ENCODE measurements at regions not wholly inside any gene's neighbourhood (a gene's known extent, or its start where the extent isn't known, plus 50 kb on each side); places are given as distances from the start of the nearest gene placed in this dataset.

DNA sequence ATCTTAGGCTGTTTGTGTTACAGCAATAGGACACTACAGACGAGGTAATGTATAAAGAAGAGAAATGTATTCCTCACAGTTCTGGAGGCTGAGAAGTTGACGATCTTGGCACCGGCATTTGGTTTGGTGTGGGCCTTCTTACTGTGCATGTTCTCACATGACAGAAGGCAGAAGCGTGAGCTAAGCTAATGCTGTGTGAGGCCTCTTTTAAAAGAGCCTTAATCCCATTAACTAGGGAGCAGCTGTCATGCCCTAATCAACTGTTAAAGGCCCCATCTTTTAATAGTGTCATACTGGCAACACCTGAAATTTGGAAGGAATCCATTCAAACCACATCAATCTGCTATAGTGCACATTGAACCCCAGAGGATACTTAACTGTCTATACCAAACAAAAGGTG is 992.9 kb downstream of the GALC start:
- DNase-seq (ENCODE audit: low read depth in 2 of 2), result no peak

DNA sequence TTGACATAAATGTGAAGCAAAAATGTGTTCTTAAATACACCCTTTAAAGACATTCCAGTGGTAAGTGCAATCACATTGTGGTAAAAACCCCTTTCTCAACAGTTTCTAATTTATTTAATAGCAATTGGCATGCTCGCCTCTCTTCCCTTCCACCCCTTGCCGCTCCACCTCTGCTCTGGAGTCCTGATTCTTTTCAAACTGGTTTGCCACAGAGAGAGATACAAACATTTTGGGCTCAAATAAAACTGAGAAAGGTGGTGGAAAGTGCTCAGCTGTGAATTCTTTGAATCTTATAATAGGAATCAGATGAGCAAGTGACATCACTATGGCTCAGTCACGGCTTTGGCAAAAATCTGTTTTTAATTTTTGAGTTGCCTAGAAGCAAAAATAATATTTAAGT is 993.9 kb downstream of the GALC start:
- DNase-seq (ENCODE audit: low read depth in 2 of 2), result no peak

- no peak for DNase-seq (ENCODE audit: low read depth in 2 of 2)
Observed at GRCh38 chr14:86997271-86997670, 995.7 kb downstream of the GALC start.

DNA sequence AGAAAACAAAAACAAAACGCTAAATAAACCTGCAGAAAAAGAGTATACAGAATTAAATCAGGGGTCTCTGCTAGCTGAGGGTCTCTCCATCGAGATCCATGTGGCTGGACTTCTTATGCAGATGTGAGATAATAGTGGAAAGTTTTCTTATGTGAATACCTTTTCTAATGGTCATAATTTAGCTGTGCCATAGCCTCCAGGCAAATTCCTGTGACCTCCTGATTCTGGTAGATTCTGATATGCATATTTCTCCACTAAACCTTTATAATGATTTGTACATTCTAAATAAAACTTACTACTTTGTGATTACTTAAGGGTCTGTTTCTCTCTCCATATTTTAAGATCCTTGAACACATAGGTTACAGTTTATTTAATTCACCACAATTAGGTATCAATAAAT is 1002.6 kb downstream of the GALC start:
- no peak for DNase-seq (ENCODE audit: low read depth in 2 of 2)

DNA sequence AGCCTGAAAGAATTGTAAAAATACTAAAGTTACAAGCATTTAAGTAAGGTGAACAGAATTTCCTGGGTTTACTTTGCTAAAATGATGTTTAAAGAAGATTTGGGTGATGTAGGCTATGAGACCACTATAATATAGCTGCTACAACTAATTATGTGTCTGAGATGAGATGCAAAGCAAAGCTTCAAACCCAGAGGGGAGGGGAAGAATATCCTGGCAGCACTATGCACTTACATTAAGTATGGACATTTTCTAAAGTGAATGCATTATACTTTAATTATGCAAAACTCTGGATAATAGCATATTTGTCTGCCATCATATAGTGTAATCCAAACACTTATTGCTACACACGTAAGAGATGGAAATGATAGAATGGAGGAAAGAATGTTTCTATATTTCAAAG is 1003.7 kb downstream of the GALC start:
- DNase-seq (ENCODE audit: low read depth in 2 of 2), result no peak

DNA sequence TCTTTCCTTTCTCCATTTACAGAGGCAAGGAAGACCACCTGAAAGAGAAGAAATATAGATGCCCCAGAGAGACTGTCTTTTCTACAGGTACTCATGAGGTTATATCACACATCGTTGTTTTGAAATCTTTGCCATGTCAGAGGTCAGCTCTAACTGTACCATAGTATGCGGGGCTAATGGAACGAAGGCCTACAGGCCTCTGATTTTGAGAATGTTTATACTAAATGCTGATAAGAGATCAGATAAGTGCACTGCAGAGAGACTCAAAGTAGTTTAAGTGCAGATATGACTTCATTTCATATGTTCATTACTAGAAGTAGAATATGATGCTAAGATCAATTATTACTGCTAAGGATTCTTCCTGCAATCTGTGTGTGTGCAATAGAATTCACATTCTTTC is 1005.0 kb downstream of the GALC start:
- DNase-seq (ENCODE audit: low read depth in 2 of 2), result no peak

DNA sequence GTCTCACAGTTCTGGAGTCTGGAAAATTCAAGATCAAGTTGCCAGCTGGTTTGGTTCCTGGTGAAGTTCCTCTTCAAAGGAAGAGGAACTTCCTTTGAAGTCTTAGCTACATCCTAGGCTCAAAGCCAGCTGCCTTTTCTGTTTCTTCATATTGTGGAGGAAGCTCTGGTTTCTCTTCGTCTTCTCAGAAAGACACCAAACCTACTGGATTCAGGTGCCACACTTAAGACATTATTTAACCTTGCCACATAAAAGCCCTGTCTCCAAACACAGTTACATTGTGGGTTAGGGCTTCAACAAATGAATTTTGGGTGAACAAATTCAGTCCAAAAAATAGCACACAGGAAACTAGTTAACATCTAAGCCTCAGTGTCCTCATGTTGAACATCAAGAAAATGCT is 1019.8 kb downstream of the GALC start:
- no peak for DNase-seq (ENCODE audit: low read depth in 2 of 2)

DNA sequence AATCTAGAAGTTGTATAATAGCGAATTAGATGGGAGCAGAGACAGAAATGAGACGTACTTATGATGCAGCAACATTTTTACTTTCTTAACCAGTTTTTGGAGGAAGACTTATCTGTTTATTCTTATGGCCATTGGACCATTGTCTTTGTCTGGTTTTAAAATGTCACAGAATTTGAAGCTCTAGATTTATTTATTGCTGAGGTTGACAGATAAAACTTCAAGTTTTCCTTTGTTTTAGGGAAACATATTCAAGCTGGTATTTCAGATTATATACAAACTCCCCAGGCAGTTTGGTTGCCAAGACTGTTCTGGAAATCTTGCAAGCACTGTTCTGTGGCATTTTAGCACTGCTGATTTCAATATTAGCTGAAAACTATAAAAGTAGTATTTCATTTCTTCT is 1021.7 kb downstream of the GALC start:
- no peak for DNase-seq (ENCODE audit: low read depth in 2 of 2)

DNA sequence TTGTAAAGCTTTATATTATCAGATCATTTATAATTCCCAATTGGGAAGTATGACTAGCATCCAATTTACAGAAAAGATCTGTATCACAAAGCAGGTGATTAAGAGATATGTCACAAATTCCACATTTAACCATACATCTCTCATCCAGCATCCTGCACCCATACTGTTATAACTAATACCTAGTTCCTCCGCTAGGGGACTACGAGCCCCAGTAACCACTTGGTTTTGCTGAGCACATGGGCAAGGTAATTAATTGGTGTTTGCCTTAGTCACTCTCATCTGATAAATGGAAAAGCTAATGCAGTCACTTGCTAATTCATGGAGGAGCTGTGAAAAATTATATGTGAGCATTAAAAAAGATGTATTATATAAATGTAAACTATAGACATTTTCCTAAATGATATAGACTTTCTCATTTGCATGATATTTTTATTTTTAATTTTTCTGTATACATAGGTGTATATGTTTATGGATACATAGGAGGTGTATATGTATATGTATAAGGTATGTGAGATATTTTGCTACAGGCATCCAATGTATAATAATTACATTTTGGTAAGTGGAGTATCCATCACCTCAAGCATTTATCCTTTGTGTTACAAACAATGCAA is 1031.8 kb downstream of the GALC start:
- no peak for DNase-seq (ENCODE audit: low read depth in 2 of 2)

- DNase-seq (ENCODE audit: low read depth in 2 of 2), result no peak
Observed at GRCh38 chr14:86955771-86956354, 1037.1 kb downstream of the GALC start.

- no peak for DNase-seq (ENCODE audit: low read depth in 2 of 2)
Observed at GRCh38 chr14:86954623-86955022, 1038.4 kb downstream of the GALC start.

DNA sequence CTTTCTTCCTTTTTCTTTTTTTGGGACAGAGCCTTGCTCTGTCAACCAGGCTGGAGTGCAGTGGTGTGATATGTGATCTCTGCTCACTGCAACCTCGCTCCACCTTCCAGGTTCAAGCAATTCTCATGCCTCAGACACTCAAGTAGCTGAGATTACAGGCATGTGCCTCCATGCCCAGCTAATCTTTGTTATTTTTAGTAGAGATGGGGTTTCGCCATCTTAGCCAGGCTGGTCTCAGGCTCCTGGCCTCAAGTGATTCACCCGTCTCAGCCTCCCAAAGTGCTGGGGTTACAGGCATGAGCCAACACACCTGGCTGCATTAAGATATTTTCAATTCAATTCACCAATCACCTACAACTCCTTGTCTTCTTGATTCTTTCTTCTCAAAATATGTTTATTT is 1046.5 kb downstream of the GALC start:
- no peak for DNase-seq (ENCODE audit: low read depth in 2 of 2)

DNA sequence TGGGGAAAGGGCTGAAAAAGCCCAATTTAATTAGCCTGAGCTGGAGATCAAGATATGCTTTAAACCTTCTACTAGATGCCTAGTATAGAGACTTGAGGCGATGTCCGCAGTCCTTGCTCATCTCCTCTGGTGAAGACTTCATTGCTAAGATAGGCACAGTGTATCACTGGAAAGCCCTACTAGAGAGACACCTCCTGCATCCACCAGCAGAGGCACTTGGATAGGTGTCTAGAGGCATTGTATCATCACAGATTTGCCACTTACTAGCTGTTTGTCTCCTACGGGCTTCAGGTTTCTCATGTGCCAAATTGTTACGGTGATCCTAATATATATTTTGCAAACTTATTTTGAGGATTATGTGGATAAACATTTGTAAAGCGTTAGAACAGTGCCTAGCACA is 1048.5 kb downstream of the GALC start:
- no peak for DNase-seq (ENCODE audit: low read depth in 2 of 2)

DNA sequence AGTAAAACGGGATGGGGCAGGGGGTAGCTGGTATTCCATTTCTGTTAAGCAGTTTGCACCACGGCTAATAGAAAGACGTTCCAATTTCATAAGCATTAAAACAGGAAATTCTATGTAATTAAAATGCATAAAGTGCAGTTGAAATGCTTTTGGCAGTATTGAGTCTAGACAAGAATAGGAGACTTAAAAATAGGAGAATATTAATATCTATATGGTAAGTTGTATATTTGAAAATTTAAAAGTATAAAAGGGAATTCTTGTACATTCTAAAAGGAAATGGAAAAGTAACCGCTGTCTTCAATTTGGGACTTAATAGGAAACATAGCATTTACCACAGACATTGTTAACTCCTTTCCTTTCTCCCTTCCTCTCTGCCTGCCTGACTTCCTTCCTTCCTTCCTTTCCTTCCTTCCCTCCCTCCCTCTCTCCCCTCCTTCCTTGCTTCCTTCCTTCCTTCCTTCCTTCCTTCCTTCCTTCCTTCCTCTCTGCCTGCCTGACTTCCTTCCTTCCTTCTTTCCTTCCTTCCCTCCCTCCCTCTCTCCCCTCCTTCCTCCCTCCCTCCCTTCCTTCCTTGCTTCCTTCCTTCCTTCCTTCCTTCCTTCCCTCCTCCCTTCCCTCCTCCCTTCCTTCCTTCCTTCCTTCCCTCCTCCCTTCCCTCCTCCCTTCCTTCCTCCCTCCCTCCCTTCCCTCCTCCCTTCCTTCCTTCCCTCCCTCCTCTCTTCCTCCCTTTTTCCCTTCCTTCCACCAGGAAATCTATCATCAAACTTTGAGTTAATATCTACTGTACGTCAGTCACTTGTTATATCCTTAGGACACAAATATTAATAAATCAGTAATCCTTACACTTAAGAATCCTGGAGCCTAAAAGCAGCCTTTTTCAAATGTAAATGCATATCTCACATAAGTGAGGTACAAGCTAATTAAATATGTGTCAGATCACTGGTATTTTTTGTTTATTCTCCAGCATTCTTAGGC is 1049.3 kb downstream of the GALC start:
- DNase-seq (ENCODE audit: low read depth in 2 of 2), result no peak

GRCh38 chr14:86942936-86943335 is 1050.0 kb downstream of the GALC start:
- DNase-seq (ENCODE audit: low read depth in 2 of 2), result no peak

DNA sequence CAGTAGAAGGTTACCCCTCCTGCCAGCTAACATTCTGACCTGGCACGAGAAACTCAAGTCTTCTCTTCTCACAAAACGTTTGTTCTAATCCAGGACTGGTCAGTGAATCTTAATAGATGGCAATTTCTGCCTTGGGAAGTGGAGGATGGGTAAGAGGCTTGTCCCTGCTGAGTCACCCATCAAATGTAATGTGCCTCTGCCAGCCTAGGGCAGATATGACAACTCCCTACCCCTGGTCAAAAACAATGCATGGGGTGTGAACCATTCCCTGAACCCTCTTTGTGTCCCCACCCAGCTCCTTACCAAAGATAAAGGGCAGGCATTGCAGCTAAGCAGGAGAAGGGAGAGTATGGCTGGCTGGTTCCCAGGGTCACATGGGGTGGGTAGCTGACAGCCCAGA is 1052.9 kb downstream of the GALC start:
- DNase-seq (ENCODE audit: low read depth in 2 of 2), result no peak

- DNase-seq (ENCODE audit: low read depth in 2 of 2), result no peak
Observed at GRCh38 chr14:86938320-86938719, 1054.7 kb downstream of the GALC start.

DNA sequence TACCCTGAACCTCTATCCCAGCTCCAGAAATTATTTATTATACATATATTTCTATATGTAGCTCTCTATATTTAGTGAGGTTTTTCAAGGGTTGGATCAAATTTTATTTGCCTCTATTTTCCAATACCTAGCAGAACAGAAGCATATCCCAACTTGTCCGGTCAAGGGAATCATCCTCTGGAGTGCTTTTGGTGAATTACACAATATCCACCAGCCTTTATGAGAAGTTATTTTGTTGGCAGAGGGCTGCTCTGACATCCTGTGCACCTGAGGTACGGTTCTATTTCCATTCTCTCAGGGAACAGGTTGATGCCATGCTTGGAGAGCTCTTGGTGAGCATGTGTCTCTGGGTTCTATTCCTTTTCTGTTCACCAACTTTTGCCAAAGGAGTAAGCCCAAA is 1056.4 kb downstream of the GALC start:
- no peak for DNase-seq (ENCODE audit: low read depth in 2 of 2)

DNA sequence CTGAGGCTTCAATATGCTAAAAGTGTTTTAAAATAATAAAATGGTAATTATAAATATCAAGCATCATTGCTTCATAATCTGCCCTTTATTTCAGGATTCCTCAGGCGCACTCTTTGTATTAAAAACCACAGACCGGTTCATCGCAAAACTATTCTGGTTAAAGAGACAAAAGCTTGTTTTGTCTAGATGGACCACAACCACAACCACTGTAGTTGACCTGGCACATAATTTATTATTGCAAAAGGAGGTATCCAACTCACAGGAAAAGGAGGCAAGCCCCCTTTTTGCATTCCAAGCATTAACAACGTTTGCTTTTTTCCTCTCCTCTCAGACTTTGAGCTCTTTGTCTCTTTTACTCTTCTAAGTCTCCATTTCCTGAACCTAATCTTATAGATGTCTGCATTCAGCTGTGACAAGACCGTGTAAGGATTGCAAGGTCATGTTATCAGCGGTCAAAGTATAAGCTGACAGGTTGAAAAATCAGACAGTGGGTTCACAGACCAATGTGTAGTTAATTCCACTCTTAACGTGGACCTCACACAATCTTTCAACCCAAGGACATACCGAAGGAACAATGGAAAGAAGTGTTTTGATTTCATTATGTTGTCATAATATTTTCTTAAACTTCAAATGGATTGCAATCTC is 1057.6 kb downstream of the GALC start:
- no peak for DNase-seq (ENCODE audit: low read depth in 2 of 2)

GRCh38 chr14:86933958-86934595 is 1058.9 kb downstream of the GALC start:
- no peak for DNase-seq (ENCODE audit: low read depth in 2 of 2)

DNA sequence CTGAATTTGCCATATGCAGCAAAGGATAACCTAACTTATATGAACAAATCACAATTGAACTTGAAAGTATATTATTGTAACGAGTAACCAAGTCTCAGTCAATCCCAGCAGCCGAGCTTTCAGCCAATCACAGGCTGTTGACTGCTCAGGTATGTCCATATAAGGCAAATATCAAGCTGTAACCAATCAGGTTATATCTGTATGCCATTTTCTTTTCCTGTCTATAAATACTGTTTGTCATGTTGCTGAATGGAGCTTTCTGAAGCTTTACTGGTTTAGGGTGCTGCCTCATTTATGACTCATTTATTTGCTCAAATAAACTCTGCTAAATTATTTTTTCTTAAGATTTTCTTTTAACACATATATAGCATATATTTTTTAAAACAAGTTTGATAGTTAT is 1059.5 kb downstream of the GALC start:
- DNase-seq (ENCODE audit: low read depth in 2 of 2), result no peak

DNA sequence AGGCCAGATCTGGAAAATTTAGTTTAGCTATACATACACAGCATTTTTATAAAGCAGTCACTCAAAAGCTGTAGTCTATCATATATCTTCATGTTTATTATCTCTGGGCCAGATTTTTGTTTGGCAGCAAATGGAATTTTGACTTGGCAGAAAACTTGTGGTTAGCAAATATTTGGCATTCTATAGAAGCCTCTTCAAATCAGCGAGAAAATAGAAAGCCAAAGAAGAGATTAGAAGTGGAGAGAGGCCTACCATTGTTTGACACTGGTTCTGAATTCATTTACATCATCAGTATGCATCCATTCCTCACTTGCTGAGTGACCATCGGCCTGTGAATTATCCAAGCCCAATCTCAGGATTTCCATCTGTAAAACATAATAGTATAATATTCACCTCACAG is 1077.6 kb downstream of the GALC start:
- DNase-seq (ENCODE audit: low read depth in 2 of 2), result no peak

All from stimulated activated CD8-positive, alpha-beta memory T cell treated with anti-CD3 and anti-CD28 coated beads, Interleukin-7, amount 100 ng/mL, for 1 hour (primary cell).